ENCODE measurements at regions not wholly inside any gene's neighbourhood (a gene's known extent, or its start where the extent isn't known, plus 50 kb on each side); places are given as distances from the start of the nearest gene placed in this dataset.

DNA sequence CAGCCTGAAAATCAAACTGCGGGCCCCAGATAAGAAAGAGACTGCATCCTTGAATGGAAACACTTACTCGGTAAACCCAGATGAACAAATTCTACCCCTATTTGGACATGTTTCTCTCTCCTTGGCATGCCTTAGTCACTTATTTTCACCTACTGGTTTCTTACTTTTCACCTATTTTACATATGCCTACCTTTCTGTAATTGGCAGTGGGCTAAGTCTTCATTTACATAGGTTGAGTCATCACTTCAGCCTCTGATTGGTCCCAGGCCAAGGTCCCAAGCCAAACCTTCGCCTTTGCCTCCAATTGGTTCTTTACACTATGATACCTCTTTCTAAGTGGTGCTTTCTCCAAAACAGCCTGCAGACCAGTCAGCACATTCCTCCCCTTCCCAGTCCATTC, 111.3 kb downstream of the DYRK2 start:
- DNase-seq (ENCODE audit: extremely low spot score, unreplicated experiment): no peak
- Mint-ChIP-seq H3K4me3 (no peak overlapping the region), H3K4me1 (ENCODE audit: unreplicated experiment) (peaks cover 30% of the 10 kb centered on the region), H3K27ac (peak overlapping the region; percentile 27), H3K9me3 (peaks cover 5% of the 10 kb centered on the region), H3K36me3 (no peaks in the 10 kb centered on the region), H3K27me3 (no peaks in the 10 kb centered on the region)
- TF ChIP-seq, protein P1, sequence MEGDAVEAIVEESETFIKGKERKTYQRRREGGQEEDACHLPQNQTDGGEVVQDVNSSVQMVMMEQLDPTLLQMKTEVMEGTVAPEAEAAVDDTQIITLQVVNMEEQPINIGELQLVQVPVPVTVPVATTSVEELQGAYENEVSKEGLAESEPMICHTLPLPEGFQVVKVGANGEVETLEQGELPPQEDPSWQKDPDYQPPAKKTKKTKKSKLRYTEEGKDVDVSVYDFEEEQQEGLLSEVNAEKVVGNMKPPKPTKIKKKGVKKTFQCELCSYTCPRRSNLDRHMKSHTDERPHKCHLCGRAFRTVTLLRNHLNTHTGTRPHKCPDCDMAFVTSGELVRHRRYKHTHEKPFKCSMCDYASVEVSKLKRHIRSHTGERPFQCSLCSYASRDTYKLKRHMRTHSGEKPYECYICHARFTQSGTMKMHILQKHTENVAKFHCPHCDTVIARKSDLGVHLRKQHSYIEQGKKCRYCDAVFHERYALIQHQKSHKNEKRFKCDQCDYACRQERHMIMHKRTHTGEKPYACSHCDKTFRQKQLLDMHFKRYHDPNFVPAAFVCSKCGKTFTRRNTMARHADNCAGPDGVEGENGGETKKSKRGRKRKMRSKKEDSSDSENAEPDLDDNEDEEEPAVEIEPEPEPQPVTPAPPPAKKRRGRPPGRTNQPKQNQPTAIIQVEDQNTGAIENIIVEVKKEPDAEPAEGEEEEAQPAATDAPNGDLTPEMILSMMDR (conservative IDR thresholded peaks at IDR 0.05): no peak

DNA sequence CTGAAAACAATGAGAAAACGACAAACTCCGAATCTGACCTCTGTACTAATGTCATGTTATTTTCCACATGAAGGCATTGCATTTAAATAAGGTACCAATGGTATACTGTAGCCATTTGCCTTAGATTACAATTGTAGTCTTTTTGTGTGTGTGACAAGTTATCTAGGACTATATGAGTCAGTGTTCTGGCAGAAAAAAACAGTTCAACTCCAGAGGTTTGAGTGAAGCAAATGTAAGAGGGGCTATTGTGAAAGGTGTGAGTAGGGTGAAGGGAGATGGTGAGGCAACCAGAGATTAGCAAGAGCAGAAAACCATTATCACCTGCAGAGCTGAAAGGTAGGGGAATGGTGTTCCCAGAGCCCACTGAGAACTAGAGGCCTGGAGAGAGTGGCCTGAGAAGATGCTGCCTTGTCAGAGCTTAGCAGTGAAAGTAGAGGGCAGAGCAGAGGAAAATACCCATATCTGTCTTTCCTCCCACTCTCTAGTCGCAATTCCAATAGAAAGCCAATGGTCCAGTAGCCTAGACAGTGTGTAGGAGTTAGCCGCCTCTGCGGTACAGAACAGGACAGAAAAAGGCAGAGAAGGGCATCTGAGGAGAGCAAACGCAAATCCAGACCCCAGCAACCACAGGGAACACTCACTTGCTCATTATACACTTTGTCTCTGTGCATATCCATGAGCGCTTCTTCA, 112.2 kb downstream of the DYRK2 start:
- no peak overlapping the region for H3K4me3 Mint-ChIP-seq
- DNase-seq (ENCODE audit: extremely low spot score, unreplicated experiment): no peak
- peaks cover 5% of the 10 kb centered on the region for H3K9me3 Mint-ChIP-seq
- H3K36me3 Mint-ChIP-seq: no peaks in the 10 kb centered on the region
- H3K27me3 Mint-ChIP-seq: no peaks in the 10 kb centered on the region
- peaks cover 32% of the 10 kb centered on the region for H3K4me1 Mint-ChIP-seq (ENCODE audit: unreplicated experiment)
- H3K27ac Mint-ChIP-seq: no peak overlapping the region
- TF ChIP-seq, protein P1 (conservative IDR thresholded peaks at IDR 0.05): no peak

DNA sequence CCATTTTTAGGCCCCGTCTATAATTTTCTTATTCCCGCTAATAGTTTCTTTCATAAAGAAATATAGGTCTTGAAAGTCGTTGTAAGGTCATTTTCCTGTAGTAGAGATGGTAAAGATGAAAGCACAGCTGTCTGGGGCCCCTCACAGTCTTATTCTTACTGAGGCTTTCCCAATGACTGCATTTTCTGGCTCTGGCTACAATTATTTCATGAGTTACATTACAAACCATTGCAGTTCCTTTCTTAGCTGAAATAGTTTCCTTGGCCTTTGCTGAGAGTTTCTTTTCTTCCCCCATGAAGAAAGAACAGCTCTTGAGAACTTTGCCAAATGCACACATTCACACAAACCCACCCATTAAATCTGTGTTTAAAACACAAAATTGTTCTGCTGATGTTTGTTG, 113.0 kb downstream of the DYRK2 start:
- Mint-ChIP-seq H3K4me3 (no peak overlapping the region), H3K4me1 (ENCODE audit: unreplicated experiment) (peaks cover 32% of the 10 kb centered on the region), H3K36me3 (no peaks in the 10 kb centered on the region), H3K9me3 (peaks cover 5% of the 10 kb centered on the region), H3K27me3 (no peaks in the 10 kb centered on the region), H3K27ac (peak overlapping the region; percentile 2)
- TF ChIP-seq, protein P1 (conservative IDR thresholded peaks at IDR 0.05): no peak
- DNase-seq (ENCODE audit: extremely low spot score, unreplicated experiment): no peak

DNA sequence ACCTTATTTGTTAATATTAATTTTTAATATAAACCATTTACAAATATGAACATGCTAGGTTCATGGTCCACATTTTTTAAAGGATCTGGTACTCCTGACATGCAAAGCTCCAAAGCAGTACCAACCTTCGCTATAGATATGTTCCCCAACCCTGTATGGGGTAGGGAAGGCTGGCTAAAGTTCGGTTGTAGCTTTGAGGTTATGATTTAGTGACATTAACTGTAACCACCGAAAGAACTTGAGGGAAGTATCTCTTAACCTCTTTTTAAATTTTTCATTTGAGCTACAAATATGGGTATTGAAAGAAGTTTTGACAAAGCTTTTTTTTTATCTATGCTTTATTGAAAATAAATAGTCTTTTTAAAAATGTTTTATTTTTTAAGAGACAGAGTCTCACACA, 115.5 kb downstream of the DYRK2 start:
- H3K36me3 Mint-ChIP-seq: no peaks in the 10 kb centered on the region
- TF ChIP-seq, protein P1 (conservative IDR thresholded peaks at IDR 0.05): no peak
- H3K27ac Mint-ChIP-seq: no peak overlapping the region
- DNase-seq (ENCODE audit: extremely low spot score, unreplicated experiment): no peak
- H3K4me1 Mint-ChIP-seq (ENCODE audit: unreplicated experiment): peaks cover 27% of the 10 kb centered on the region
- H3K4me3 Mint-ChIP-seq: no peak overlapping the region
- H3K27me3 Mint-ChIP-seq: no peaks in the 10 kb centered on the region
- peaks cover 5% of the 10 kb centered on the region for H3K9me3 Mint-ChIP-seq

DNA sequence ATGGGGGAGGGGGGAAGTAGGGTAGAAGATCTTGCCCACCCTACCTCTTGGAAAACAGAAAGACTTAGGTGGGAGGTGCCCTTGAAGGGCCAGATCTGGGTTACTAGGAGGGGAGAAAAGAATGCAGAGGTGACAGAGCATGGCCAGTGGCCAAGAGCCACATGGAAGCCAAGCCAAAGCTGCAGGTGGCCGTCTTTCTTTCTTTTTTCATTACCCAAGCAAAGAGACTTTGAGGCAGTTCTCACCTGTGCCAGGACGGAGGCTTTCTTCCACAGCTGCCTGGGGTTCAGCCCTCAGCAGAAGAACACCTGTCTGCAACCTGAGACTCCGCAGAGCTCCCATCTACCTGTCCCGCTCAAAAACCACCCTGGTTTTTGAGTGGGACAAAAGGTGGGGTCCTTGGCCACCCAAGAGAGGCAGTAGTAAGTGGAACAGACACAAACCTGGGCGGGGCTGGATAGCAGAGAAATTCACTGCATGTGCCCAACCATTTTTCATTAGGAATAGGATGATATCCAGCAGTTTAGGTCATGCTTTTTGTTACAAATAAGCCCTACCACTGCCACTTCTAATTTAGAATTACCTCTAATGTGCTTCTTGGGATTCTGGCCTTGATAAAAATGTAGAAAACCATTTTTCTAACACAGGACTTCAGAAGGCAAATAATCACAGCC, 116.5 kb downstream of the DYRK2 start:
- DNase-seq (ENCODE audit: extremely low spot score, unreplicated experiment): no peak
- peaks cover 5% of the 10 kb centered on the region for H3K9me3 Mint-ChIP-seq
- H3K36me3 Mint-ChIP-seq: no peaks in the 10 kb centered on the region
- H3K4me3 Mint-ChIP-seq: no peak overlapping the region
- H3K27ac Mint-ChIP-seq: no peak overlapping the region
- peaks cover 23% of the 10 kb centered on the region for H3K4me1 Mint-ChIP-seq (ENCODE audit: unreplicated experiment)
- TF ChIP-seq, protein P1 (conservative IDR thresholded peaks at IDR 0.05): no peak
- no peaks in the 10 kb centered on the region for H3K27me3 Mint-ChIP-seq
